ENCODE measurements at regions not wholly inside any gene's neighbourhood (a gene's known extent, or its start where the extent isn't known, plus 50 kb on each side); places are given as distances from the start of the nearest gene placed in this dataset.

DNA sequence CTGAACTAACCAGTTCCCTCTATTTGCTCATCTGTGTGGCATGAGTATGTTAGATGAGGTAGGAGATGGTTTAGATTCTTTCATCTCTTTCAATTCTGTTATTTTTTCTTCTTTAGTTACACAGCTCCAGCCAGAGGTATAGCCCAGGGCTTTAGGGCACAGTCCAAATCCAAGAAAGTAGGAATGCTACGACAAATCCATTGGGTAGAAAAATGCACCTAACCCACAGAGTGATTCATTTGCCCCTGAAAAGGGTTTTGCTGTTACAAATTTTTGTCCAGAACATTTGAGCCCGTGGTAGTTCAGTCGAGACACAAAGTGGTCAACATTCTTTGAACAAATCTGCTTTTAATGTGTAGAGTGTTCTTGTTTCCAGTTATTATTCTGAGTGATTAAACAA, 250.7 kb downstream of the HS3ST3A1 start:
- TF ChIP-seq, protein P1, sequence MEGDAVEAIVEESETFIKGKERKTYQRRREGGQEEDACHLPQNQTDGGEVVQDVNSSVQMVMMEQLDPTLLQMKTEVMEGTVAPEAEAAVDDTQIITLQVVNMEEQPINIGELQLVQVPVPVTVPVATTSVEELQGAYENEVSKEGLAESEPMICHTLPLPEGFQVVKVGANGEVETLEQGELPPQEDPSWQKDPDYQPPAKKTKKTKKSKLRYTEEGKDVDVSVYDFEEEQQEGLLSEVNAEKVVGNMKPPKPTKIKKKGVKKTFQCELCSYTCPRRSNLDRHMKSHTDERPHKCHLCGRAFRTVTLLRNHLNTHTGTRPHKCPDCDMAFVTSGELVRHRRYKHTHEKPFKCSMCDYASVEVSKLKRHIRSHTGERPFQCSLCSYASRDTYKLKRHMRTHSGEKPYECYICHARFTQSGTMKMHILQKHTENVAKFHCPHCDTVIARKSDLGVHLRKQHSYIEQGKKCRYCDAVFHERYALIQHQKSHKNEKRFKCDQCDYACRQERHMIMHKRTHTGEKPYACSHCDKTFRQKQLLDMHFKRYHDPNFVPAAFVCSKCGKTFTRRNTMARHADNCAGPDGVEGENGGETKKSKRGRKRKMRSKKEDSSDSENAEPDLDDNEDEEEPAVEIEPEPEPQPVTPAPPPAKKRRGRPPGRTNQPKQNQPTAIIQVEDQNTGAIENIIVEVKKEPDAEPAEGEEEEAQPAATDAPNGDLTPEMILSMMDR (conservative IDR thresholded peaks at IDR 0.05; ENCODE audit: low read depth in 2 of 2) = no peak
- TF ChIP-seq EZH2phosphoT487 (IDR thresholded peaks at IDR 0.05; ENCODE audit: unreplicated experiment) (no peak), POLR2AphosphoS5 (IDR thresholded peaks at IDR 0.05; ENCODE audit: low read depth) (no peak), EZH2 (IDR thresholded peaks at IDR 0.05; ENCODE audit: low read depth, unreplicated experiment) (no peak), STAT1 (IDR thresholded peaks at IDR 0.05; ENCODE audit: unreplicated experiment) (no peak), CREB1 (CRISPR knock-in tag; IDR thresholded peaks at IDR 0.05; ENCODE audit: low read depth) (no peak)
